Neural crest cell (in vitro differentiated cells): ENCODE measurements at regions not wholly inside any gene's neighbourhood (a gene's known extent, or its start where the extent isn't known, plus 50 kb on each side); places are given as distances from the start of the nearest gene placed in this dataset.

Source experiments
- DNase-seq: peaks from one replicate; pipeline ENCODE4 v3.0.0; 2021; ENCODE audit warnings: low read depth, mixed read lengths, low spot score
- H3K27ac Mint-ChIP-seq: one replicate; pipeline ENCODE4 v1.8.0; 2021; ENCODE audit warnings: mild to moderate bottlenecking, mixed read lengths; ENCODE audit not compliant: unreplicated experiment
- H3K27me3 Mint-ChIP-seq: 2 replicates; pipeline ENCODE4 v1.8.0; 2021; ENCODE audit warnings: low read depth, mild to moderate bottlenecking, mixed read lengths
- H3K36me3 Mint-ChIP-seq: 2 replicates; pipeline ENCODE4 v1.8.0; 2021; ENCODE audit warnings: low read depth, mild to moderate bottlenecking, mixed read lengths
- H3K4me1 Mint-ChIP-seq: 2 replicates; pipeline ENCODE4 v1.8.0; 2021; ENCODE audit warnings: mixed read lengths
- H3K4me3 Mint-ChIP-seq: one replicate; pipeline ENCODE4 v1.8.0; 2021; ENCODE audit warnings: mild to moderate bottlenecking, mixed read lengths
- H3K9me3 Mint-ChIP-seq: 2 replicates; pipeline ENCODE4 v1.8.0; 2021; ENCODE audit warnings: mixed read lengths
- TF ChIP-seq, protein P1 (sequence below): fragments of 200-600 bp; sonication (generic); conservative IDR thresholded peaks from 2 replicates; pipeline ENCODE4 v1.5.0; 2021; ENCODE audit warnings: antibody characterized with exemption, mild to moderate bottlenecking

DNA sequence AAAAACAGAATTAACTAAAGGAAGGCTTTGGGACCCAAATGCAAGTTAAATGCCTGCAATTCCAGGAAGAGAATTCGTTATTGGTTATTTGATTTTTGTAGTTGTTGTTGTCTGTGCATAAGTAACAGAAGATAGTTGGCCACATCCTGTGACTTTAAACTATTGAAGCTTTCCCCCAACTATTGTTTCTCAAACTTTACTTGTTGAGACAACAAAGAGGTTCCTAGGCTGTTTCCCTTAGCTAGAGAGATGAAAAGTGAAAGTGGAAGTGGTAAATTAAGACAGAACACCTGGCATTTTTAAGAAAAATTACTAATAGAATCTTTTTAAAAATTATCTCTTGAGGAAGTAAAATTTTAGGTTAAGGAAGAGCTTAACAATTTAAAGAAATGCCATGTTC is 525.2 kb downstream of the PKHD1 start:
- Mint-ChIP-seq H3K27ac (no peak overlapping the region), H3K4me1 (no peaks in the 10 kb centered on the region), H3K9me3 (no peaks in the 10 kb centered on the region), H3K27me3 (no peaks in the 10 kb centered on the region), H3K36me3 (no peaks in the 10 kb centered on the region), H3K4me3 (no peak overlapping the region)
- DNase-seq, result no peak
- TF ChIP-seq, protein P1, sequence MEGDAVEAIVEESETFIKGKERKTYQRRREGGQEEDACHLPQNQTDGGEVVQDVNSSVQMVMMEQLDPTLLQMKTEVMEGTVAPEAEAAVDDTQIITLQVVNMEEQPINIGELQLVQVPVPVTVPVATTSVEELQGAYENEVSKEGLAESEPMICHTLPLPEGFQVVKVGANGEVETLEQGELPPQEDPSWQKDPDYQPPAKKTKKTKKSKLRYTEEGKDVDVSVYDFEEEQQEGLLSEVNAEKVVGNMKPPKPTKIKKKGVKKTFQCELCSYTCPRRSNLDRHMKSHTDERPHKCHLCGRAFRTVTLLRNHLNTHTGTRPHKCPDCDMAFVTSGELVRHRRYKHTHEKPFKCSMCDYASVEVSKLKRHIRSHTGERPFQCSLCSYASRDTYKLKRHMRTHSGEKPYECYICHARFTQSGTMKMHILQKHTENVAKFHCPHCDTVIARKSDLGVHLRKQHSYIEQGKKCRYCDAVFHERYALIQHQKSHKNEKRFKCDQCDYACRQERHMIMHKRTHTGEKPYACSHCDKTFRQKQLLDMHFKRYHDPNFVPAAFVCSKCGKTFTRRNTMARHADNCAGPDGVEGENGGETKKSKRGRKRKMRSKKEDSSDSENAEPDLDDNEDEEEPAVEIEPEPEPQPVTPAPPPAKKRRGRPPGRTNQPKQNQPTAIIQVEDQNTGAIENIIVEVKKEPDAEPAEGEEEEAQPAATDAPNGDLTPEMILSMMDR, result no peak
